Calu3 (cell line): ENCODE measurements at regions not wholly inside any gene's neighbourhood (a gene's known extent, or its start where the extent isn't known, plus 50 kb on each side); places are given as distances from the start of the nearest gene placed in this dataset.

Source experiments
- BruUV-seq: library from RNA; stranded (reverse); fragments of 400-500 nt; replicated peaks from 2 replicates; lab custom pipeline; 2021; lab: Mats Ljungman, UMichigan
- CTCF ChIA-PET: fragments of 300-600 bp; sonication (Branson Sonifier 250); formaldehyde crosslinking; loops from one replicate; lab custom pipeline; 2022; ENCODE audit warnings: antibody characterized with exemption; lab: Charles Lee
- DNase-seq: peaks from one replicate; pipeline ENCODE4 v3.0.0; 2022
- H3K27ac Mint-ChIP-seq: one replicate; pipeline ENCODE4 v1.8.0; 2022; ENCODE audit warnings: mixed read lengths; ENCODE audit not compliant: unreplicated experiment
- H3K27me3 Mint-ChIP-seq: one replicate; pipeline ENCODE4 v1.8.0; 2022; ENCODE audit warnings: mixed read lengths; ENCODE audit not compliant: unreplicated experiment
- H3K36me3 Mint-ChIP-seq: one replicate; pipeline ENCODE4 v1.8.0; 2022; ENCODE audit warnings: mild to moderate bottlenecking, moderate library complexity, mixed read lengths; ENCODE audit not compliant: insufficient read depth, unreplicated experiment
- H3K4me1 Mint-ChIP-seq: one replicate; pipeline ENCODE4 v1.8.0; 2022; ENCODE audit warnings: mild to moderate bottlenecking, low read depth, mixed read lengths; ENCODE audit not compliant: unreplicated experiment
- H3K4me3 Mint-ChIP-seq: one replicate; pipeline ENCODE4 v1.8.0; 2022; ENCODE audit warnings: mild to moderate bottlenecking, low read depth, moderate library complexity, mixed read lengths; ENCODE audit not compliant: unreplicated experiment
- H3K9me3 Mint-ChIP-seq: one replicate; pipeline ENCODE4 v1.8.0; 2022; ENCODE audit warnings: low read depth, mixed read lengths; ENCODE audit not compliant: unreplicated experiment
- CTCF ChIP-seq: fragments of 200-600 bp; IDR thresholded peaks from one replicate; pipeline ENCODE4 v1.8.0; 2022; ENCODE audit warnings: antibody characterized with exemption; ENCODE audit not compliant: unreplicated experiment
- intact Hi-C: fragments of 100-400 bp; cut with micrococcal nuclease; formaldehyde crosslinking; loops from one replicate; pipeline ENCODE4 v1.10.0; 2022; ENCODE audit not compliant: unreplicated experiment

- CTCF ChIA-PET: no interaction called here
- peaks cover 22% of the 10 kb centered on the region for H3K9me3 Mint-ChIP-seq
- H3K4me3 Mint-ChIP-seq: no peak overlapping the region
- no TSS peak for BruUV-seq
- intact Hi-C loops: no loop called here
- H3K27me3 Mint-ChIP-seq: no peaks in the 10 kb centered on the region
- H3K27ac Mint-ChIP-seq: no peak overlapping the region
- no peaks in the 10 kb centered on the region for H3K4me1 Mint-ChIP-seq
- TF ChIP-seq CTCF: no peak
- no peaks in the 10 kb centered on the region for H3K36me3 Mint-ChIP-seq
- DNase-seq: no peak
Measured at GRCh38 chr16:61014869-61015268, 1021.4 kb downstream of the CDH8 start.

GRCh38 chr16:61007694-61008093 lies 1028.5 kb downstream of the CDH8 start:
- intact Hi-C loops: no loop called here
- Mint-ChIP-seq H3K27me3 (no peaks in the 10 kb centered on the region), H3K4me3 (no peak overlapping the region), H3K27ac (no peak overlapping the region), H3K36me3 (no peaks in the 10 kb centered on the region), H3K4me1 (no peaks in the 10 kb centered on the region), H3K9me3 (peaks cover 8% of the 10 kb centered on the region)
- no TSS peak for BruUV-seq
- DNase-seq: no peak
- TF ChIP-seq CTCF: no peak
- CTCF ChIA-PET: no interaction called here

GRCh38 chr16:61005952-61006351 lies 1030.3 kb downstream of the CDH8 start:
- peaks cover 3% of the 10 kb centered on the region for H3K9me3 Mint-ChIP-seq
- no TSS peak for BruUV-seq
- CTCF ChIA-PET: no interaction called here

GRCh38 chr16:61002479-61003204 lies 1033.6 kb downstream of the CDH8 start:
- H3K4me1 Mint-ChIP-seq: no peaks in the 10 kb centered on the region
- no peak overlapping the region for H3K4me3 Mint-ChIP-seq
- no peak for DNase-seq
- BruUV-seq: no TSS peak
- H3K27me3 Mint-ChIP-seq: no peaks in the 10 kb centered on the region
- no peak for TF ChIP-seq CTCF
- CTCF ChIA-PET: no interaction called here
- peaks cover 9% of the 10 kb centered on the region for H3K9me3 Mint-ChIP-seq
- H3K36me3 Mint-ChIP-seq: no peaks in the 10 kb centered on the region
- intact Hi-C loops: no loop called here
- no peak overlapping the region for H3K27ac Mint-ChIP-seq

More at GRCh38 chr16:61005952-61006351, 1030.3 kb downstream of the CDH8 start:
- intact Hi-C loops: no loop called here
- no peaks in the 10 kb centered on the region for H3K36me3 Mint-ChIP-seq
- no peaks in the 10 kb centered on the region for H3K4me1 Mint-ChIP-seq
- TF ChIP-seq CTCF: no peak
- H3K4me3 Mint-ChIP-seq: no peak overlapping the region
- no peak for DNase-seq
- no peaks in the 10 kb centered on the region for H3K27me3 Mint-ChIP-seq
- no peak overlapping the region for H3K27ac Mint-ChIP-seq
